ENCODE measurements at regions not wholly inside any gene's neighbourhood (a gene's known extent, or its start where the extent isn't known, plus 50 kb on each side); places are given as distances from the start of the nearest gene placed in this dataset.

- H3K4me3 ChIP-seq (ENCODE audit: low read depth, low read length), result no peak overlapping the region
- no peak for TF ChIP-seq CTCF (IDR thresholded peaks at IDR 0.05; ENCODE audit: borderline replicate concordance, insufficient read depth, low read depth, low read length)
Observed at GRCh38 chr22:48083502-48083901, 1321.1 kb downstream of the TBC1D22A start.

- no peak for TF ChIP-seq CTCF (IDR thresholded peaks at IDR 0.05; ENCODE audit: borderline replicate concordance, insufficient read depth, low read depth, low read length)
Observed at GRCh38 chr22:48082284-48082683, 1319.8 kb downstream of the TBC1D22A start.

DNA sequence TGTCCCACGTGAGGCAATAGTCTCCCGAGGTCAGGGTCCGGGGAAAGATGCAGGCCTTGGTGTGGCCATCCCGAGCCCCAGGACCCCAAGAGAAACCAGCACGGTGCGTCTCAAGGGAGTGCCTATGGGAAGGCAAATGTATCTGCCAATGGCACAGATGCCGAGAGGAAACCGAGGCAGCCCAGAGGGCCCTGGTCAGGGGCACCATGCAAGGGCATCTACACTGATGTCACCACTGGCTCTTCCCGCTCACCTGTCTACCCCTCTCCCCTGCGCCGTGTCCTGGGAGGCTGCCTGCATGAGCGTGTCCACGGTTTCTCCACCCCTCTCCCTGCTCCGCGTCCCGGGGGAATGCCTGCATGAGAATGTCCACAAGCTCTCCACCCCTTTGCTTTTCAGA lies 1318.8 kb downstream of the TBC1D22A start:
- no peak for TF ChIP-seq CTCF (IDR thresholded peaks at IDR 0.05; ENCODE audit: borderline replicate concordance, insufficient read depth, low read depth, low read length)
- H3K4me3 ChIP-seq (ENCODE audit: low read depth, low read length), result no peak overlapping the region

More at GRCh38 chr22:48082284-48082683, 1319.8 kb downstream of the TBC1D22A start:
- no peak overlapping the region for H3K4me3 ChIP-seq (ENCODE audit: low read depth, low read length)

GRCh38 chr22:48080316-48081165 lies 1318.1 kb downstream of the TBC1D22A start:
- TF ChIP-seq CTCF (IDR thresholded peaks at IDR 0.05; ENCODE audit: borderline replicate concordance, insufficient read depth, low read depth, low read length), result no peak
- no peak overlapping the region for H3K4me3 ChIP-seq (ENCODE audit: low read depth, low read length)

GRCh38 chr22:48079505-48080290 lies 1317.2 kb downstream of the TBC1D22A start:
- no peak for TF ChIP-seq CTCF (IDR thresholded peaks at IDR 0.05; ENCODE audit: borderline replicate concordance, insufficient read depth, low read depth, low read length)
- H3K4me3 ChIP-seq (ENCODE audit: low read depth, low read length), result no peak overlapping the region

GRCh38 chr22:48078825-48079224 lies 1316.4 kb downstream of the TBC1D22A start:
- H3K4me3 ChIP-seq (ENCODE audit: low read depth, low read length), result no peak overlapping the region
- no peak for TF ChIP-seq CTCF (IDR thresholded peaks at IDR 0.05; ENCODE audit: borderline replicate concordance, insufficient read depth, low read depth, low read length)
